CD14-positive monocyte (primary cell): ENCODE measurements at regions not wholly inside any gene's neighbourhood (a gene's known extent, or its start where the extent isn't known, plus 50 kb on each side); places are given as distances from the start of the nearest gene placed in this dataset.

Experiments
- DNase-seq, 3 donors: peaks; one replicate each; pipeline ENCODE4 v3.0.0-alpha.2; 2011 to 2022
- H2AFZ ChIP-seq: 2 replicates; pipeline ENCODE4 v1.6.0; 2012; ENCODE audit warnings: mild to moderate bottlenecking, low read depth, low read length, inconsistent platforms; ENCODE audit not compliant: insufficient read depth, poor library complexity, severe bottlenecking
- H3K27ac ChIP-seq, 2 donors: 1 replicate in 1 of 2; 2 replicates in 1 of 2; pipeline ENCODE4 v1.5.1; 2012 to 2013; ENCODE audit warnings: low read length in 2 of 2, control low read depth in 1 of 2, inconsistent platforms in 1 of 2, low read depth in 1 of 2, mild to moderate bottlenecking in 1 of 2
- H3K27me3 ChIP-seq, 2 donors: one replicate each; pipeline versions ENCODE4 v1.6.0 to v1.6.1; 2011 to 2013; ENCODE audit warnings: low read length in 2 of 2; ENCODE audit not compliant: control insufficient read depth in 2 of 2, insufficient read depth in 2 of 2
- H3K36me3 ChIP-seq, 2 donors: replicated peaks in 1 of 2; 1 replicate in 1 of 2; 2 replicates in 1 of 2; pipeline versions ENCODE4 v1.5.1 to v1.6.1; 2012 to 2013; ENCODE audit warnings: low read length in 2 of 2, control low read depth in 1 of 2, inconsistent platforms in 1 of 2, mild to moderate bottlenecking in 1 of 2; ENCODE audit not compliant: insufficient read depth in 2 of 2, control insufficient read depth in 1 of 2
- H3K4me1 ChIP-seq, 2 donors: 1 replicate in 1 of 2; 2 replicates in 1 of 2; pipeline versions ENCODE4 v1.5.1 to v1.6.1; 2012 to 2013; ENCODE audit warnings: low read length in 2 of 2, control low read depth in 1 of 2, inconsistent platforms in 1 of 2, mild to moderate bottlenecking in 1 of 2, moderate library complexity in 1 of 2; ENCODE audit not compliant: insufficient read depth in 2 of 2, control insufficient read depth in 1 of 2
- H3K4me2 ChIP-seq: replicated peaks from 2 replicates; pipeline ENCODE3; 2012; ENCODE audit warnings: low read length, moderate library complexity, mild to moderate bottlenecking; ENCODE audit not compliant: poor library complexity, severe bottlenecking; ENCODE audit errors: extremely low read depth
- H3K4me3 ChIP-seq, 3 experiments: fragments of 200-600 bp in 1 of 3; sonication (generic) in 1 of 3; replicated peaks in 1 of 3; 1 replicate in 2 of 3; 2 replicates in 1 of 3; pipeline ENCODE4 v1.5.1; 2011 to 2013; ENCODE audit warnings: low read length in 3 of 3, mild to moderate bottlenecking in 3 of 3, control low read depth in 2 of 3, low read depth in 2 of 3, inconsistent platforms in 1 of 3, moderate library complexity in 1 of 3
- H3K79me2 ChIP-seq: 2 replicates; pipeline ENCODE4 v1.6.0; 2012; ENCODE audit warnings: mild to moderate bottlenecking, control low read depth, inconsistent platforms, low read length, moderate library complexity; ENCODE audit not compliant: insufficient read depth
- H3K9ac ChIP-seq: 2 replicates; pipeline ENCODE4 v1.6.0; 2017; ENCODE audit warnings: low read length, mild to moderate bottlenecking; ENCODE audit not compliant: insufficient read depth, poor library complexity, severe bottlenecking
- H3K9me3 ChIP-seq, 2 donors: replicated peaks in 1 of 2; 1 replicate in 1 of 2; 2 replicates in 1 of 2; pipeline versions ENCODE4 v1.5.1 to v1.6.1; 2012 to 2013; ENCODE audit warnings: low read length in 2 of 2, control low read depth in 1 of 2; ENCODE audit not compliant: control insufficient read depth in 1 of 2, insufficient read depth in 1 of 2
- H4K20me1 ChIP-seq: 2 replicates; pipeline ENCODE4 v1.6.0; 2012; ENCODE audit warnings: mild to moderate bottlenecking, low read length, control low read depth, moderate library complexity; ENCODE audit not compliant: insufficient read depth
- H3K27ac Mint-ChIP-seq, 7 donors: one replicate each; pipeline ENCODE4 v1.8.0; 2020; ENCODE audit warnings: mild to moderate bottlenecking in 7 of 7, mixed read lengths in 7 of 7, moderate library complexity in 6 of 7, inconsistent platforms in 2 of 7
- H3K27me3 Mint-ChIP-seq, 3 donors: one replicate each; pipeline ENCODE4 v1.8.0; 2021 to 2022; ENCODE audit warnings: low read depth in 3 of 3, mild to moderate bottlenecking in 3 of 3, mixed read lengths in 3 of 3, moderate library complexity in 3 of 3, inconsistent platforms in 1 of 3
- H3K36me3 Mint-ChIP-seq, 2 donors: one replicate each; pipeline ENCODE4 v1.8.0; 2020; ENCODE audit warnings: mixed read lengths in 2 of 2, inconsistent platforms in 1 of 2, mild to moderate bottlenecking in 1 of 2
- H3K4me1 Mint-ChIP-seq: one replicate; pipeline ENCODE4 v1.8.0; 2020; ENCODE audit warnings: mild to moderate bottlenecking, mixed read lengths
- H3K4me3 Mint-ChIP-seq, 2 donors: one replicate each; pipeline ENCODE4 v1.8.0; 2020; ENCODE audit warnings: mild to moderate bottlenecking in 2 of 2, mixed read lengths in 2 of 2, moderate library complexity in 1 of 2
- H3K9me3 Mint-ChIP-seq, 7 donors: one replicate each; pipeline ENCODE4 v1.8.0; 2020 to 2022; ENCODE audit warnings: mixed read lengths in 7 of 7, mild to moderate bottlenecking in 6 of 7, moderate library complexity in 6 of 7, inconsistent platforms in 2 of 7
- WGBS: methylation state at CpG from one replicate; pipeline ENCODE4 v1.1.5; 2013; ENCODE audit warnings: missing lambda C conversion rate; ENCODE audit not compliant: insufficient coverage; 5-methylcytosine and 5-hydroxymethylcytosine counted together
- intact Hi-C, 2 donors: fragments of 100-400 bp; cut with micrococcal nuclease; formaldehyde crosslinking; loops; one replicate each; pipeline versions ENCODE4 v1.15.0 to v1.15.1; 2023
- TF ChIP-seq, protein P1 (sequence below): fragments of 200-600 bp; IDR thresholded peaks from one replicate; pipeline ENCODE4 v1.8.0; 2022; ENCODE audit warnings: antibody characterized with exemption, mild to moderate bottlenecking

DNA sequence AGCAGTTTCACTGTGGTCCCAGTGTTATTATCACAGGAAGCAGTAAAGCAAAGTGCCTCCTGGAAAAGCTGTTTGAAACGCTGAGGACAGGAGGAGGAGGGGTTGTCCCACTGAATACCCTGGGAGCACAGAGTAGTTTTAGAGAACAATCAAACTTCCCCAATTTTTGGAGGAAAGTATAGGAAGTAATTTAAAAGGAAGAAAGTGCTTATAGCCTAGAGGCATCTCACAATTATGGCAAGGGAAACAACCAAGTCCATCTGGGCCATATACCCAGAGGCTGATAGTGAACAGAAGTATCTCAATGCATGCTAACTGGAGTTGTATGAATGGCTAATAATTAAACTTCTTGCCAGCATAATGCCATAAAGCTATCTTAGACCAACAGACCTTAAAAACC, 137.2 kb upstream of the EPHA6 start:
- Mint-ChIP-seq H3K27ac (no peak overlapping the region), H3K36me3 (no peaks in the 10 kb centered on the region), H3K4me3 (no peak overlapping the region), H3K9me3 (peaks cover 3 to 14% (median 10%) of the 10 kb centered on the region in 7 donors), H3K27me3 (peaks cover 0 to 2% (median 0%) of the 10 kb centered on the region in 3 donors), H3K4me1 (no peaks in the 10 kb centered on the region)
- no peaks in the 10 kb centered on the region for H3K27me3 ChIP-seq
- peaks cover 0 to 9% of the 10 kb centered on the region in 2 donors for H3K9me3 ChIP-seq
- no peak overlapping the region for H3K9ac ChIP-seq
- H3K79me2 ChIP-seq, result no peaks in the 10 kb centered on the region
- H3K4me2 ChIP-seq, result no peak overlapping the region
- no peak overlapping the region for H3K4me3 ChIP-seq
- DNase-seq, result no peak
- WGBS, result no CpG with 5 or more reads among the region's 1 CpG
- intact Hi-C loops, result no loop called here
- no peaks in the 10 kb centered on the region for H3K36me3 ChIP-seq
- no peak overlapping the region for H3K27ac ChIP-seq
- TF ChIP-seq, protein P1, sequence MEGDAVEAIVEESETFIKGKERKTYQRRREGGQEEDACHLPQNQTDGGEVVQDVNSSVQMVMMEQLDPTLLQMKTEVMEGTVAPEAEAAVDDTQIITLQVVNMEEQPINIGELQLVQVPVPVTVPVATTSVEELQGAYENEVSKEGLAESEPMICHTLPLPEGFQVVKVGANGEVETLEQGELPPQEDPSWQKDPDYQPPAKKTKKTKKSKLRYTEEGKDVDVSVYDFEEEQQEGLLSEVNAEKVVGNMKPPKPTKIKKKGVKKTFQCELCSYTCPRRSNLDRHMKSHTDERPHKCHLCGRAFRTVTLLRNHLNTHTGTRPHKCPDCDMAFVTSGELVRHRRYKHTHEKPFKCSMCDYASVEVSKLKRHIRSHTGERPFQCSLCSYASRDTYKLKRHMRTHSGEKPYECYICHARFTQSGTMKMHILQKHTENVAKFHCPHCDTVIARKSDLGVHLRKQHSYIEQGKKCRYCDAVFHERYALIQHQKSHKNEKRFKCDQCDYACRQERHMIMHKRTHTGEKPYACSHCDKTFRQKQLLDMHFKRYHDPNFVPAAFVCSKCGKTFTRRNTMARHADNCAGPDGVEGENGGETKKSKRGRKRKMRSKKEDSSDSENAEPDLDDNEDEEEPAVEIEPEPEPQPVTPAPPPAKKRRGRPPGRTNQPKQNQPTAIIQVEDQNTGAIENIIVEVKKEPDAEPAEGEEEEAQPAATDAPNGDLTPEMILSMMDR, result no peak
- H3K4me1 ChIP-seq, result no peaks in the 10 kb centered on the region
- H2AFZ ChIP-seq, result no peak overlapping the region
- H4K20me1 ChIP-seq, result no peaks in the 10 kb centered on the region

DNA sequence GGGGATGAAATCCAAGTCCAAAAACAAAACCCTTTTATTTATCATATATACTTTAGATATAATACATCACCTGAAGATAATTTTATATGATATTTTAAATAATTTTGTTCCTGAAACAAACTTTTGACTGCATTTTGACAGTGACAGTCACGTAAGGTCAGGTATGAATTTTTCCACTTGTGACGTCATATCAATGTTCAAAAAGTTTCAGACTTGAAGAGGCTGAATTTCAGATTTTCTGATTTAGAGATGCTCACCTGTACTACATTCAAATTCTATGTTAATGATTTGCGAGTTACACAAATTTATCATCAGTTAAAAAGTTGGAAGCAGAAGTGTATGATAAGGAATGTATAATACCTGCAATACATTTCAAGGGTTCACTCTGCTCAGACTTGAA, 136.1 kb upstream of the EPHA6 start:
- Histone ChIP-seq H3K27me3 (no peaks in the 10 kb centered on the region), H3K9ac (no peak overlapping the region), H4K20me1 (no peaks in the 10 kb centered on the region), H3K9me3 (peaks cover 0 to 9% of the 10 kb centered on the region in 2 donors), H3K27ac (no peak overlapping the region), H3K36me3 (no peaks in the 10 kb centered on the region), H3K4me2 (no peak overlapping the region), H3K4me3 (no peak overlapping the region), H3K4me1 (no peaks in the 10 kb centered on the region), H3K79me2 (no peaks in the 10 kb centered on the region), H2AFZ (no peak overlapping the region)
- H3K9me3 Mint-ChIP-seq, result peaks cover 0 to 11% (median 8%) of the 10 kb centered on the region in 7 donors
- WGBS, result 100% methylated on average over 1 of the region's 3 CpGs
- TF ChIP-seq, protein P1, result no peak
- H3K4me3 Mint-ChIP-seq, result no peak overlapping the region
- DNase-seq, result no peak
- H3K4me1 Mint-ChIP-seq, result no peaks in the 10 kb centered on the region
- H3K36me3 Mint-ChIP-seq, result no peaks in the 10 kb centered on the region
- intact Hi-C loops, result no loop called here
- peaks cover 0 to 2% (median 0%) of the 10 kb centered on the region in 3 donors for H3K27me3 Mint-ChIP-seq
- H3K27ac Mint-ChIP-seq, result no peak overlapping the region
